ENCODE measurements at regions not wholly inside any gene's neighbourhood (a gene's known extent, or its start where the extent isn't known, plus 50 kb on each side); places are given as distances from the start of the nearest gene placed in this dataset.

GRCh38 chr19:30314056-30314804 is 58.0 kb upstream of the ZNF536 start:
- in situ Hi-C loops (cut with MboI), result no loop called here
- Histone ChIP-seq H3K4me3 (no peak overlapping the region), H3K27ac (ENCODE audit: extremely low read depth, low read depth, low read length) (no peak overlapping the region), H3K79me2 (ENCODE audit: control insufficient read depth, insufficient read depth, low read length) (no peaks in the 10 kb centered on the region), H3K27me3 (ENCODE audit: control insufficient read depth in 2 of 2, insufficient read depth in 2 of 2, low read length in 2 of 2) (peaks cover 0 to 24% of the 10 kb centered on the region in 2 experiments; a peak in 3 of 5 replicates), H3K36me3 (ENCODE audit: control insufficient read depth, insufficient read depth, low read length) (no peaks in the 10 kb centered on the region), H3K9me1 (ENCODE audit: control insufficient read depth, insufficient read depth, low read length) (no peaks in the 10 kb centered on the region), H3K4me2 (ENCODE audit: insufficient read depth, low read length) (no peak overlapping the region), H3K9me3 (replicated peaks; ENCODE audit: control insufficient read depth, insufficient read depth, low read depth, low read length) (no peaks in the 10 kb centered on the region), H4K20me1 (replicated peaks; ENCODE audit: control insufficient read depth, insufficient read depth, low read length) (no peaks in the 10 kb centered on the region), H3K4me1 (replicated peaks in 1 of 2; ENCODE audit: control insufficient read depth in 2 of 2, insufficient read depth in 2 of 2, low read length in 2 of 2) (no peaks in the 10 kb centered on the region), H3K9ac (ENCODE audit: insufficient read depth in 1 of 2, low read depth in 2 of 2, low read length in 2 of 2) (no peak overlapping the region), H2AFZ (ENCODE audit: low read depth, low read length) (no peak overlapping the region)
- POLR2A ChIA-PET, result no interaction called here
- BruUV-seq (replicated peaks), result no TSS peak
- 1% methylated on average over 13 of the region's 14 CpGs for WGBS (ENCODE audit: insufficient coverage, low coverage, missing lambda C conversion rate)
- ATAC-seq (no peak), FAIRE-seq (no peak), DNase-seq (ENCODE audit: extremely low read depth in 1 of 4, low spot score in 3 of 4) (no peak)
- CTCF ChIA-PET (ENCODE audit: low intra/inter-chr PET ratio), result no interaction called here
- intact Hi-C loops (cut with micrococcal nuclease), result no loop called here
- TF ChIP-seq ATF3 (IDR thresholded peaks at IDR 0.05), result no peak
- no peak for TF ChIP-seq ATF3 (CRISPR knock-in tag; conservative IDR thresholded peaks at IDR 0.05)
- no peak for TF ChIP-seq ZFP1 (CRISPR knock-in tag; IDR thresholded peaks at IDR 0.05)
- no peak for TF ChIP-seq ZNF12 (CRISPR knock-in tag; IDR thresholded peaks at IDR 0.05)
- TF ChIP-seq PYGO2 (tag; IDR thresholded peaks at IDR 0.05), result no peak

- POLR2A ChIA-PET, result no interaction called here
- TF ChIP-seq, protein P1, sequence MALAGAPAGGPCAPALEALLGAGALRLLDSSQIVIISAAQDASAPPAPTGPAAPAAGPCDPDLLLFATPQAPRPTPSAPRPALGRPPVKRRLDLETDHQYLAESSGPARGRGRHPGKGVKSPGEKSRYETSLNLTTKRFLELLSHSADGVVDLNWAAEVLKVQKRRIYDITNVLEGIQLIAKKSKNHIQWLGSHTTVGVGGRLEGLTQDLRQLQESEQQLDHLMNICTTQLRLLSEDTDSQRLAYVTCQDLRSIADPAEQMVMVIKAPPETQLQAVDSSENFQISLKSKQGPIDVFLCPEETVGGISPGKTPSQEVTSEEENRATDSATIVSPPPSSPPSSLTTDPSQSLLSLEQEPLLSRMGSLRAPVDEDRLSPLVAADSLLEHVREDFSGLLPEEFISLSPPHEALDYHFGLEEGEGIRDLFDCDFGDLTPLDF (CRISPR knock-in tag; IDR thresholded peaks at IDR 0.05), result no peak
- TF ChIP-seq ZNF589 (CRISPR knock-in tag; IDR thresholded peaks at IDR 0.05; ENCODE audit: low read depth) (no peak), ZNF561 (CRISPR knock-in tag; conservative IDR thresholded peaks at IDR 0.05) (no peak), ZFP30 (CRISPR knock-in tag; IDR thresholded peaks at IDR 0.05; ENCODE audit: borderline replicate concordance) (no peak)
- TF ChIP-seq, protein P2, sequence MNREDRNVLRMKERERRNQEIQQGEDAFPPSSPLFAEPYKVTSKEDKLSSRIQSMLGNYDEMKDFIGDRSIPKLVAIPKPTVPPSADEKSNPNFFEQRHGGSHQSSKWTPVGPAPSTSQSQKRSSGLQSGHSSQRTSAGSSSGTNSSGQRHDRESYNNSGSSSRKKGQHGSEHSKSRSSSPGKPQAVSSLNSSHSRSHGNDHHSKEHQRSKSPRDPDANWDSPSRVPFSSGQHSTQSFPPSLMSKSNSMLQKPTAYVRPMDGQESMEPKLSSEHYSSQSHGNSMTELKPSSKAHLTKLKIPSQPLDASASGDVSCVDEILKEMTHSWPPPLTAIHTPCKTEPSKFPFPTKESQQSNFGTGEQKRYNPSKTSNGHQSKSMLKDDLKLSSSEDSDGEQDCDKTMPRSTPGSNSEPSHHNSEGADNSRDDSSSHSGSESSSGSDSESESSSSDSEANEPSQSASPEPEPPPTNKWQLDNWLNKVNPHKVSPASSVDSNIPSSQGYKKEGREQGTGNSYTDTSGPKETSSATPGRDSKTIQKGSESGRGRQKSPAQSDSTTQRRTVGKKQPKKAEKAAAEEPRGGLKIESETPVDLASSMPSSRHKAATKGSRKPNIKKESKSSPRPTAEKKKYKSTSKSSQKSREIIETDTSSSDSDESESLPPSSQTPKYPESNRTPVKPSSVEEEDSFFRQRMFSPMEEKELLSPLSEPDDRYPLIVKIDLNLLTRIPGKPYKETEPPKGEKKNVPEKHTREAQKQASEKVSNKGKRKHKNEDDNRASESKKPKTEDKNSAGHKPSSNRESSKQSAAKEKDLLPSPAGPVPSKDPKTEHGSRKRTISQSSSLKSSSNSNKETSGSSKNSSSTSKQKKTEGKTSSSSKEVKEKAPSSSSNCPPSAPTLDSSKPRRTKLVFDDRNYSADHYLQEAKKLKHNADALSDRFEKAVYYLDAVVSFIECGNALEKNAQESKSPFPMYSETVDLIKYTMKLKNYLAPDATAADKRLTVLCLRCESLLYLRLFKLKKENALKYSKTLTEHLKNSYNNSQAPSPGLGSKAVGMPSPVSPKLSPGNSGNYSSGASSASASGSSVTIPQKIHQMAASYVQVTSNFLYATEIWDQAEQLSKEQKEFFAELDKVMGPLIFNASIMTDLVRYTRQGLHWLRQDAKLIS (CRISPR knock-in tag; IDR thresholded peaks at IDR 0.05), result no peak
Observed at GRCh38 chr19:30314805-30315155, 57.4 kb upstream of the ZNF536 start.

More at GRCh38 chr19:30314805-30315155, 57.4 kb upstream of the ZNF536 start:
- H3K27me3 ChIP-seq (ENCODE audit: control insufficient read depth in 2 of 2, insufficient read depth in 2 of 2, low read length in 2 of 2), result peaks cover 0 to 24% of the 10 kb centered on the region in 2 experiments; a peak in 3 of 5 replicates
- no peak overlapping the region for H3K4me3 ChIP-seq
- H3K4me1 ChIP-seq (replicated peaks in 1 of 2; ENCODE audit: control insufficient read depth in 2 of 2, insufficient read depth in 2 of 2, low read length in 2 of 2), result no peaks in the 10 kb centered on the region
- no TSS peak for BruUV-seq (replicated peaks)
- no peaks in the 10 kb centered on the region for H4K20me1 ChIP-seq (replicated peaks; ENCODE audit: control insufficient read depth, insufficient read depth, low read length)
- no peak for FAIRE-seq
- no peak for DNase-seq (ENCODE audit: extremely low read depth in 1 of 4, low spot score in 3 of 4)
- H3K9me1 ChIP-seq (ENCODE audit: control insufficient read depth, insufficient read depth, low read length), result no peaks in the 10 kb centered on the region
- no peak overlapping the region for H2AFZ ChIP-seq (ENCODE audit: low read depth, low read length)
- CTCF ChIA-PET (ENCODE audit: low intra/inter-chr PET ratio), result no interaction called here
- H3K27ac ChIP-seq (ENCODE audit: extremely low read depth, low read depth, low read length), result no peak overlapping the region
- intact Hi-C loops (cut with micrococcal nuclease), result no loop called here
- no peaks in the 10 kb centered on the region for H3K36me3 ChIP-seq (ENCODE audit: control insufficient read depth, insufficient read depth, low read length)
- WGBS (ENCODE audit: insufficient coverage, low coverage, missing lambda C conversion rate), result 3% methylated on average over 4 of the region's 5 CpGs
- H3K9me3 ChIP-seq (replicated peaks; ENCODE audit: control insufficient read depth, insufficient read depth, low read depth, low read length), result no peaks in the 10 kb centered on the region
- H3K79me2 ChIP-seq (ENCODE audit: control insufficient read depth, insufficient read depth, low read length), result no peaks in the 10 kb centered on the region
- H3K4me2 ChIP-seq (ENCODE audit: insufficient read depth, low read length), result no peak overlapping the region
- no peak for ATAC-seq
- no peak overlapping the region for H3K9ac ChIP-seq (ENCODE audit: insufficient read depth in 1 of 2, low read depth in 2 of 2, low read length in 2 of 2)
- in situ Hi-C loops (cut with MboI), result no loop called here

All from K562 (cell line).